HEK293T (cell line): ENCODE measurements at regions not wholly inside any gene's neighbourhood (a gene's known extent, or its start where the extent isn't known, plus 50 kb on each side); places are given as distances from the start of the nearest gene placed in this dataset.

ENCODE experiments used
- CTCF ChIA-PET: fragments of 350-600 bp; formaldehyde crosslinking; extraction: SDS; loops from one replicate; lab custom pipeline; 2021; ENCODE audit warnings: antibody characterized with exemption, inconsistent platforms; lab: Yijun Ruan, JAX
- POLR2A ChIA-PET: fragments of 350-600 bp; formaldehyde crosslinking; extraction: SDS; loops from one replicate; lab custom pipeline; 2020; ENCODE audit warnings: antibody characterized with exemption, inconsistent platforms; lab: Yijun Ruan, JAX
- DNase-seq: peaks from one replicate; pipeline ENCODE4 v3.0.0; 2012; ENCODE audit warnings: mixed read lengths; ENCODE audit errors: extremely low spot score
- ARNT ChIP-seq: fragments of 450-650 bp; IDR thresholded peaks from 2 replicates; pipeline ENCODE4 v1.6.1; 2017; ENCODE audit warnings: mild to moderate bottlenecking
- BHLHE40 ChIP-seq: fragments of 450-650 bp; IDR thresholded peaks from 2 replicates; pipeline ENCODE4 v1.6.1; 2016; ENCODE audit warnings: mild to moderate bottlenecking, moderate library complexity, borderline replicate concordance
- CTBP1 ChIP-seq: fragments of 450-650 bp; IDR thresholded peaks from 2 replicates; pipeline ENCODE4 v1.6.1; 2016; ENCODE audit warnings: borderline replicate concordance
- ELF4 ChIP-seq: fragments of 450-650 bp; IDR thresholded peaks from 2 replicates; pipeline ENCODE4 v1.6.1; 2017; ENCODE audit warnings: antibody characterized with exemption
- FOXA1 ChIP-seq: fragments of 450-650 bp; IDR thresholded peaks from 2 replicates; pipeline ENCODE4 v1.6.1; 2016; ENCODE audit warnings: mild to moderate bottlenecking
- FOXK2 ChIP-seq: fragments of 450-650 bp; IDR thresholded peaks from 2 replicates; pipeline ENCODE4 v1.6.1; 2016; ENCODE audit warnings: mild to moderate bottlenecking
- FOXM1 ChIP-seq: fragments of 450-650 bp; IDR thresholded peaks from 2 replicates; pipeline ENCODE4 v1.6.1; 2017; ENCODE audit warnings: mild to moderate bottlenecking, borderline replicate concordance
- HDGF ChIP-seq: fragments of 450-650 bp; IDR thresholded peaks from 2 replicates; pipeline ENCODE4 v1.6.1; 2017; ENCODE audit warnings: antibody characterized with exemption, borderline replicate concordance
- L3MBTL2 ChIP-seq: fragments of 450-650 bp; conservative IDR thresholded peaks from 2 replicates; pipeline ENCODE4 v1.6.1; 2016; ENCODE audit warnings: mild to moderate bottlenecking
- LEF1 ChIP-seq: fragments of 450-650 bp; IDR thresholded peaks from 2 replicates; pipeline ENCODE4 v1.6.1; 2017; ENCODE audit warnings: mild to moderate bottlenecking, borderline replicate concordance
- NFRKB ChIP-seq: fragments of 450-650 bp; IDR thresholded peaks from 2 replicates; pipeline ENCODE4 v1.6.1; 2016; ENCODE audit warnings: mild to moderate bottlenecking, moderate library complexity
- SP1 ChIP-seq: fragments of 450-650 bp; IDR thresholded peaks from 2 replicates; pipeline ENCODE4 v1.6.1; 2017
- SUZ12 ChIP-seq: fragments of 450-650 bp; IDR thresholded peaks from 2 replicates; pipeline ENCODE4 v1.6.1; 2016; ENCODE audit warnings: mild to moderate bottlenecking
- TARDBP ChIP-seq: fragments of 450-650 bp; IDR thresholded peaks from 2 replicates; pipeline ENCODE4 v1.6.1; 2016
- ZNF384 ChIP-seq: fragments of 450-650 bp; IDR thresholded peaks from 2 replicates; pipeline ENCODE4 v1.6.1; 2016
- TF ChIP-seq, protein P1 (sequence below): fragments of 450-650 bp; IDR thresholded peaks from 2 replicates; pipeline ENCODE4 v1.6.1; 2016

DNA sequence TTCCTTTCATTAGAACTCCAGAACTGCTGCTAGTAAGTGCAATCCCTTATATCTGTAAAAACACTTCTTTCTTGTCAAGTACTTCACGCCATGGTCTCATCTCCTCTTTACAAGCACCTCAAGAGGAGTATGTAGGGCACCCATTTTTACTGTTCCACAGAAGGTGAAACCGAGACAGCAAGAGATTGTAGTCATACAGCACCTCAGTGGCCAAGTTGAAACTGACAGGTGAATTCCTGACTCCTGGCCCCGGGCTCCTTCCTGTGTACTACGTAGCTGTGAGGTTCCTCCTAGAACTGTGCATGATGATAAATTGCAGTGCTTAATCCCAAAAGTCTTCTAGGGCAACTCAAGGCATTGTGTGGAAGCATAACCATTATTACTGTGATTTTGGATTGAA is 131.5 kb upstream of the MEIS1 start:
- ChIA-PET POLR2A (no interaction called here), CTCF (no interaction called here)
- no peak for TF ChIP-seq NFRKB
- no peak for TF ChIP-seq ZNF384
- no peak for TF ChIP-seq TARDBP
- no peak for TF ChIP-seq BHLHE40
- TF ChIP-seq, protein P1, sequence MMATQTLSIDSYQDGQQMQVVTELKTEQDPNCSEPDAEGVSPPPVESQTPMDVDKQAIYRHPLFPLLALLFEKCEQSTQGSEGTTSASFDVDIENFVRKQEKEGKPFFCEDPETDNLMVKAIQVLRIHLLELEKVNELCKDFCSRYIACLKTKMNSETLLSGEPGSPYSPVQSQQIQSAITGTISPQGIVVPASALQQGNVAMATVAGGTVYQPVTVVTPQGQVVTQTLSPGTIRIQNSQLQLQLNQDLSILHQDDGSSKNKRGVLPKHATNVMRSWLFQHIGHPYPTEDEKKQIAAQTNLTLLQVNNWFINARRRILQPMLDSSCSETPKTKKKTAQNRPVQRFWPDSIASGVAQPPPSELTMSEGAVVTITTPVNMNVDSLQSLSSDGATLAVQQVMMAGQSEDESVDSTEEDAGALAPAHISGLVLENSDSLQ = no peak
- TF ChIP-seq L3MBTL2 = no peak
- no peak for TF ChIP-seq FOXK2
- no peak for TF ChIP-seq ELF4
- TF ChIP-seq ARNT = no peak
- no peak for TF ChIP-seq SUZ12
- TF ChIP-seq HDGF = no peak
- no peak for TF ChIP-seq SP1
- TF ChIP-seq CTBP1 = no peak
- TF ChIP-seq FOXM1 = no peak
- TF ChIP-seq LEF1 = no peak
- no peak for TF ChIP-seq FOXA1
- DNase-seq = no peak

DNA sequence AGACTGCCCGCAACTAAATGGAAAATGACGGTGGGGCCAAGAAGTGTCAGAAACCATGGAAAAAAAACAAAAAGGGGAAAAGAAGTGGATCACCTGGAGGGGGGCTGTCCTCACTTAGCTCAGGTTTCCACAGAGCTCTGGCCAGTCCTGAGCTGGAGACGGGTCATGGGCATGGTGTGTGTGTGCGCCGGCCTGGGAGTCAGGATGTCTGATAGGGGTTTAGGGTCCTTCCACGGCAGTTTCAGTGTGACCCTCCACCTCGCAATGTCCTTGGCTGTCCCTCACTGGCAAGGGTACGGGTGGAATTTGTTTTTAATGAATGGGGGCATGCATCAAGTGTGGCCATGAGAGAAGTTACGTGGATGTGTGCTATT is 133.2 kb upstream of the MEIS1 start:
- ChIA-PET CTCF (interaction anchor here (0.6 to 1.3 kb wide), 2 partner anchors 126 to 1011 kb away, joined by 3 read pairs; no protein-coding TSS in a partner anchor), POLR2A (interaction anchor here (0.6 kb wide), 1 partner anchor 132 kb away, joined by 4 read pairs; no protein-coding TSS in a partner anchor)
- no peak for TF ChIP-seq CTBP1
- TF ChIP-seq FOXA1 = no peak
- no peak for TF ChIP-seq LEF1
- TF ChIP-seq ELF4 = no peak
- no peak for TF ChIP-seq FOXM1
- TF ChIP-seq SP1 = no peak
- no peak for TF ChIP-seq TARDBP
- TF ChIP-seq FOXK2 = no peak
- no peak for TF ChIP-seq L3MBTL2
- DNase-seq = no peak

DNA sequence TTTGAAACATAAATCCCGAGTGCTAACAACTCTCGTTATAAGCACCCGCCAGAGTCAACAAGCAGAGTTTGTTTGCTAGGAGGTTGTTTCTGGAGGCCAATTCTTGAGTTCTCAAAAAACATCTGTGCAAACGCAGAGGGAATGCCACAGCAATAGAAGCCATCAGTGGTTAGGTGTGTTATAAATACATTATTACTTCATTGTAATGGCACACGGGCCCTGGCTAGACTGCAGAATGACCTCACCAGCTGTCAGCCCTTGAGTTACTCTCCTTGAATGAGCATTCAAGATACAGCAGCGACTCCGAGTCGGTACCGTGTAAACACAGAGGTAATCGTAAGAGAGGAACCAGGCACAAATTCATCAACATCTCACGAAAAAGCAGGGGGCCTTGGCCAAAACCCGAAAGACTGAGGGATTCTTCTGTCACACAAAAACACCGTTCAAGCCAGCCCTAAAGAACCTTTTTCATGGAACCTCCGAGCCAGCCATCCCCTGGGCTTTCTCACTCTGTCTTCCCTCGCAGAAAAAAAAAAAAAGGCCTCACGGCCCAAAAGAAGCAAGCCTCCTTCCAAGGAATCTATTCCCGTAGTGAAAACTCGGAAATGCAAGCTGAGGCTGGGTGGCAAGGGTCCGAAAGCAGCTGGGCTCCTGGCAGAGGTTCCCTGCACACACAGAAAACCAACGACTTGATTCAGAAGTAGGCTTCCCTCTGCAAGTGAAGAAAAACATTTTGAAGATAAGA is 133.7 kb upstream of the MEIS1 start:
- no peak for TF ChIP-seq L3MBTL2
- TF ChIP-seq, protein P1 = peak; percentile 33; the same call in 1 of the 2 replicates
- ChIA-PET POLR2A (interaction anchor here (0.6 kb wide), 1 partner anchor 133 kb away, joined by 4 read pairs; no protein-coding TSS in a partner anchor), CTCF (interaction anchor here (0.6 to 1.3 kb wide), 2 partner anchors 127 to 1010 kb away, joined by 3 read pairs; no protein-coding TSS in a partner anchor)
- peak; percentile 15 for DNase-seq

DNA sequence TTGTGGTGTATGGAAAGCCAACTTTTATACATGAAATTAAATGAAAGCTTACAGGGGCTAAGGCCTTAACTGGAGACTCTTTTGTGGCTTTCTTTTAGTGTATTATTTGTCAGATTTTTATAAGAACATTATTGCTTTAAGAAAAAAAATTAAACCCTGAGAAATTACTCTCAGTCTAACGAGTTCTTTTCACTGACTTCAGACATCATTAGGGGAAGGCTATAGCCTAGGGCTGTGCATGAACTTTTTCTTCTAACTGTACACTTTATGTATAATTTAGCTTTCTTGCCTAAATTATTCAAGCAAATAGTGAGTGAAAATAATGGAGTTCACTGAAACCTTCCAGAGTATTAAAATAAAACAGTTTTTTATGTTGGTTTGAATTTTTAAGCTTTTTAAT is 151.1 kb upstream of the MEIS1 start:
- ChIA-PET POLR2A (no interaction called here), CTCF (no interaction called here)
- no peak for DNase-seq
- no peak for TF ChIP-seq ZNF384
- TF ChIP-seq NFRKB = no peak
- no peak for TF ChIP-seq FOXK2
- TF ChIP-seq HDGF = no peak
- no peak for TF ChIP-seq FOXA1
- TF ChIP-seq TARDBP = no peak
- no peak for TF ChIP-seq CTBP1
- TF ChIP-seq ELF4 = no peak
- no peak for TF ChIP-seq SUZ12
- TF ChIP-seq BHLHE40 = no peak

DNA sequence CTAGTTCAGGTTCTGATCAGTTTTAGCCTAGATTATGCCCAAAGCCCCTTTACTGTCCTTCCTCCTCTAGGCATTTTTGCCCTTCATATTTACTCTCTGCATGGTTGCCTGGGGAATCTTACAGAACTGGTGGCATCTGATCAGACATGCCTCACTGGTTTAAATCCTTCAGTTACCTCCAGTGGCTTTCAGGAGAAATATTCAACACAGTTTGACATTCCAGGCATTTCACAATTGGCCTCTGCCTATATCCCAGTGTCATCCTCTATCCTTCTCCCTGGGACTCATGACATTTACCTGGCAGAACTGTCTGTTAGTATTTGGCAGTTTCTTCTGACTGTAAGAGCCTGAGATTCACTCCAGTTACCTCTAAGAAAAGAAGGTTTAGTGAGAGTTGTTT is 152.9 kb upstream of the MEIS1 start:
- ChIA-PET CTCF (no interaction called here), POLR2A (no interaction called here)
- DNase-seq = no peak
- TF ChIP-seq ZNF384 (no peak), BHLHE40 (no peak), HDGF (no peak), FOXA1 (no peak), SUZ12 (no peak), LEF1 (no peak), FOXM1 (no peak), NFRKB (no peak), L3MBTL2 (no peak), FOXK2 (no peak), ELF4 (no peak), SP1 (no peak), ARNT (no peak), TARDBP (no peak), CTBP1 (no peak)
- TF ChIP-seq, protein P1 = no peak

DNA sequence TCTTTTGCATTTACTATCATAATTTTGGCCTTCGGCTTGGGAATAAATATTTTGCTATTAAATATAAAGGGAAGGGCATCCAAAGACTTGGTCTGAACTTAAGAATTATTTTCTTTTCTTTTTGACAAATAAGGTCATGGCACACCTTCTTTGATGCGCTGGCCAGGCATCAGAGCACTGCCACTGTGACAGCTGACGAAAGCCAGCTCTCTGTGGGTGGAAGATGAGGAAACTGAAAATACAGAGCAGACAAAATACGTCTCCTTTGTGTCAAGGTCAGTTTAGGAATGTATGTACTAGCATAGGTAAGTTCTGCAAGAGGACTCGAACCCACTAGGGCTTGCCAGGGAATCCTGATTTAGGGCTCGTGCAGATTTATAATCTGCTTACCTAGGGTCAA is 155.9 kb upstream of the MEIS1 start:
- TF ChIP-seq ELF4 (no peak), NFRKB (no peak), FOXM1 (no peak), ARNT (no peak), L3MBTL2 (no peak), LEF1 (no peak), CTBP1 (no peak), FOXK2 (no peak)
- ChIA-PET POLR2A (no interaction called here), CTCF (no interaction called here)

DNA sequence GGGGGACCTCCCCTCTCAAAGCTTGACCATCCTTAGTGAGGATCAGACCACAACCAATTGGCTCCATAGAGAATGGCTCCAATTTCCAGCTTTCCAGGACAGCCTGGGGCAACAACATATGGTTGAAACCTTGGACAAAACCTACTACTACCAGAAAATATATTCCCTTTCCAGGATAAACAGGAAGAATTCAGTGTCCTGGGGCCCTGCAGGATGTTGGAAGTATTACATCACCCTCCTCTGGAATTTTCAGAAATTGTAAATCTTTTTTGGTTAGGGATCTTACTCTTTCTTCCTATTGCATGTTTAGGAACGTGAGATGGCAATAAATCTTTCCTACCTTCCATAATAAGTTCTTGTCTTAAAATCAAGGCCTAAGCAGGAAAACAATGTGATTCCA is 158.9 kb upstream of the MEIS1 start:
- no peak for TF ChIP-seq CTBP1
- TF ChIP-seq ELF4 = no peak
- TF ChIP-seq, protein P1 = no peak
- TF ChIP-seq HDGF = no peak
- TF ChIP-seq FOXM1 = no peak
- TF ChIP-seq TARDBP = no peak
- TF ChIP-seq ZNF384 = no peak
- ChIA-PET POLR2A (no interaction called here), CTCF (no interaction called here)
- DNase-seq = no peak

More for the DNA sequence above, 155.9 kb upstream of the MEIS1 start:
- no peak for DNase-seq
